Astrocyte (in vitro differentiated cells and primary cell): ENCODE measurements at regions not wholly inside any gene's neighbourhood (a gene's known extent, or its start where the extent isn't known, plus 50 kb on each side); places are given as distances from the start of the nearest gene placed in this dataset.

Source experiments
- DNase-seq: peaks from one replicate; pipeline ENCODE4 v3.0.0-alpha.2; 2010; ENCODE audit warnings: low read depth
- FAIRE-seq: peaks from 2 replicates; lab custom pipeline; 2011; peaks lifted over from hg19 to GRCh38; lab: Jason Lieb, UNC
- H2AFZ ChIP-seq: 2 replicates; pipeline ENCODE4 v1.6.0; 2012; ENCODE audit warnings: low read depth, low read length, inconsistent platforms
- H3K27ac ChIP-seq: 2 replicates; pipeline ENCODE4 v1.5.1; 2011; ENCODE audit warnings: low read depth, low read length, inconsistent platforms
- H3K27me3 ChIP-seq: 2 replicates; pipeline ENCODE4 v1.6.0; 2011; ENCODE audit warnings: low read length, inconsistent platforms; ENCODE audit not compliant: insufficient read depth
- H3K36me3 ChIP-seq: 2 replicates; pipeline ENCODE4 v1.5.1; 2011; ENCODE audit warnings: low read length, inconsistent platforms; ENCODE audit not compliant: insufficient read depth
- H3K4me1 ChIP-seq: 2 replicates; pipeline ENCODE4 v1.5.1; 2011; ENCODE audit warnings: low read length, inconsistent platforms; ENCODE audit not compliant: insufficient read depth
- H3K4me2 ChIP-seq: 2 replicates; pipeline ENCODE4 v1.6.0; 2012; ENCODE audit warnings: low read length, inconsistent platforms
- H3K4me3 ChIP-seq: 2 replicates; pipeline ENCODE4 v1.5.1; 2011; ENCODE audit warnings: low read depth, mild to moderate bottlenecking, low read length, inconsistent platforms; ENCODE audit not compliant: insufficient read depth
- H3K79me2 ChIP-seq: 2 replicates; pipeline ENCODE4 v1.6.0; 2012; ENCODE audit warnings: mild to moderate bottlenecking, low read length, inconsistent platforms; ENCODE audit not compliant: insufficient read depth
- H3K9ac ChIP-seq: 2 replicates; pipeline ENCODE4 v1.6.0; 2012; ENCODE audit warnings: mild to moderate bottlenecking, low read length, inconsistent platforms
- H3K9me3 ChIP-seq: 2 replicates; pipeline ENCODE4 v1.5.1; 2012; ENCODE audit warnings: low read depth, mild to moderate bottlenecking, low read length, inconsistent platforms; ENCODE audit not compliant: insufficient read depth
- H4K20me1 ChIP-seq: 2 replicates; pipeline ENCODE4 v1.6.0; 2012; ENCODE audit warnings: low read length, inconsistent platforms; ENCODE audit not compliant: insufficient read depth
- H3K27ac Mint-ChIP-seq: one replicate; pipeline ENCODE4 v1.8.0; 2021; ENCODE audit warnings: mild to moderate bottlenecking, mixed read lengths; ENCODE audit not compliant: unreplicated experiment
- H3K27me3 Mint-ChIP-seq: one replicate; pipeline ENCODE4 v1.8.0; 2021; ENCODE audit warnings: low read depth, mixed read lengths; ENCODE audit not compliant: unreplicated experiment
- H3K36me3 Mint-ChIP-seq: one replicate; pipeline ENCODE4 v1.8.0; 2021; ENCODE audit warnings: low read depth, mixed read lengths; ENCODE audit not compliant: unreplicated experiment
- H3K4me1 Mint-ChIP-seq: one replicate; pipeline ENCODE4 v1.8.0; 2021; ENCODE audit warnings: low read depth, mixed read lengths; ENCODE audit not compliant: unreplicated experiment
- H3K4me3 Mint-ChIP-seq: one replicate; pipeline ENCODE4 v1.8.0; 2021; ENCODE audit warnings: mild to moderate bottlenecking, moderate library complexity, mixed read lengths; ENCODE audit not compliant: unreplicated experiment
- H3K9me3 Mint-ChIP-seq: one replicate; pipeline ENCODE4 v1.8.0; 2021; ENCODE audit warnings: mild to moderate bottlenecking, mixed read lengths; ENCODE audit not compliant: unreplicated experiment
- EZH2 ChIP-seq: IDR thresholded peaks from 2 replicates; pipeline ENCODE4 v1.6.1; 2012; ENCODE audit warnings: mild to moderate bottlenecking, low read length, inconsistent platforms; ENCODE audit not compliant: insufficient read depth
- TF ChIP-seq, protein P1 (sequence below): IDR thresholded peaks from 2 replicates; pipeline ENCODE4 v1.5.1; 2011; ENCODE audit warnings: low read depth, mild to moderate bottlenecking, inconsistent platforms, low read length, moderate library complexity; ENCODE audit not compliant: insufficient read depth

DNA sequence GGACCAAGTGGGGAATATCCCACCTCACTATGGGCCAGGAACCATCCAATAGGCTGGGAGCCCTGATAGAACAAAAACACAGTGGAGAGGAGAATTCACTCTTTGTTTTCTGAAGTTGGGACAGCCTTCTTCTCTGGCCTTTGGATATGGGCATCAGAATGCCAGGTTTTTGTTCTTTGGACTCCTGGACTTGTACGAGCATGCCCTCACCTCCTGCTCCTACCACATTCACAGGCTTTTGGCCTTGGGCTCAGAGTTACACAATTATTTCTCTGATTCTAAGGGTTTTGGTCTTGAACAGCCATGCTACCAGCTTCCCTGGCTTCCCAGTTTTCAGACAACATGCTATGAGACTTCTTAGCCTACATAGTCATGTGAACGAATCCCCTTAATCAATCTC lies 732.9 kb upstream of the VRK2 start:
- no peaks in the 10 kb centered on the region for H3K4me1 Mint-ChIP-seq
- no peak overlapping the region for H3K4me3 Mint-ChIP-seq
- FAIRE-seq (no peak), DNase-seq (no peak)
- Histone ChIP-seq H2AFZ (no peak overlapping the region), H3K4me2 (no peak overlapping the region), H3K27me3 (no peaks in the 10 kb centered on the region), H3K9me3 (no peaks in the 10 kb centered on the region), H4K20me1 (no peaks in the 10 kb centered on the region), H3K4me3 (no peak overlapping the region), H3K9ac (no peak overlapping the region), H3K4me1 (no peaks in the 10 kb centered on the region), H3K27ac (no peak overlapping the region), H3K79me2 (no peaks in the 10 kb centered on the region), H3K36me3 (no peaks in the 10 kb centered on the region)
- H3K27ac Mint-ChIP-seq: no peak overlapping the region
- TF ChIP-seq, protein P1, sequence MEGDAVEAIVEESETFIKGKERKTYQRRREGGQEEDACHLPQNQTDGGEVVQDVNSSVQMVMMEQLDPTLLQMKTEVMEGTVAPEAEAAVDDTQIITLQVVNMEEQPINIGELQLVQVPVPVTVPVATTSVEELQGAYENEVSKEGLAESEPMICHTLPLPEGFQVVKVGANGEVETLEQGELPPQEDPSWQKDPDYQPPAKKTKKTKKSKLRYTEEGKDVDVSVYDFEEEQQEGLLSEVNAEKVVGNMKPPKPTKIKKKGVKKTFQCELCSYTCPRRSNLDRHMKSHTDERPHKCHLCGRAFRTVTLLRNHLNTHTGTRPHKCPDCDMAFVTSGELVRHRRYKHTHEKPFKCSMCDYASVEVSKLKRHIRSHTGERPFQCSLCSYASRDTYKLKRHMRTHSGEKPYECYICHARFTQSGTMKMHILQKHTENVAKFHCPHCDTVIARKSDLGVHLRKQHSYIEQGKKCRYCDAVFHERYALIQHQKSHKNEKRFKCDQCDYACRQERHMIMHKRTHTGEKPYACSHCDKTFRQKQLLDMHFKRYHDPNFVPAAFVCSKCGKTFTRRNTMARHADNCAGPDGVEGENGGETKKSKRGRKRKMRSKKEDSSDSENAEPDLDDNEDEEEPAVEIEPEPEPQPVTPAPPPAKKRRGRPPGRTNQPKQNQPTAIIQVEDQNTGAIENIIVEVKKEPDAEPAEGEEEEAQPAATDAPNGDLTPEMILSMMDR: no peak
- TF ChIP-seq EZH2: no peak
- H3K9me3 Mint-ChIP-seq: no peaks in the 10 kb centered on the region
- H3K36me3 Mint-ChIP-seq: no peaks in the 10 kb centered on the region
- no peaks in the 10 kb centered on the region for H3K27me3 Mint-ChIP-seq

DNA sequence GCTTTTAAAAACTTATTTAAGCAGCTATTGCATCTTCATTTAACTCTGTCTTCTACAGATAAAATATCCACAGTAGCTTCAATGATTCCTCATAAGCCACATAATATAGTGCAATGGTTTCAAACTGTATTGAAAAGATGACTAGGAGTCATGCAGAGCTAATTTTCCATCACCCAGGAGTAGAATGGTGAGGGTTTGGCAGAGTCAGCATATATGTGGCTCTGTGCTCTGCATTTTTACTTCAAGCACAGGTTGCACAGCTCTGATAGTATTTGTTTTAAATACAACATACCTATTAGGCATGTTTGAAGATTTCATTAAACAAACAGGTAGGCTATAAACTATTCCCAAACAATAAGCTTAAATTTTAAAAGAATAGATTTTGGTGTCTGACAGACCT lies 731.9 kb upstream of the VRK2 start:
- Histone ChIP-seq H3K79me2 (no peaks in the 10 kb centered on the region), H2AFZ (no peak overlapping the region), H3K27me3 (no peaks in the 10 kb centered on the region), H4K20me1 (no peaks in the 10 kb centered on the region), H3K9me3 (no peaks in the 10 kb centered on the region), H3K4me3 (no peak overlapping the region), H3K27ac (no peak overlapping the region), H3K36me3 (no peaks in the 10 kb centered on the region), H3K4me1 (no peaks in the 10 kb centered on the region), H3K9ac (no peak overlapping the region), H3K4me2 (no peak overlapping the region)
- Mint-ChIP-seq H3K36me3 (no peaks in the 10 kb centered on the region), H3K27me3 (no peaks in the 10 kb centered on the region), H3K4me3 (no peak overlapping the region), H3K4me1 (no peaks in the 10 kb centered on the region), H3K9me3 (no peaks in the 10 kb centered on the region), H3K27ac (no peak overlapping the region)
- TF ChIP-seq, protein P1: no peak
- TF ChIP-seq EZH2: no peak
- FAIRE-seq (no peak), DNase-seq (no peak)

DNA sequence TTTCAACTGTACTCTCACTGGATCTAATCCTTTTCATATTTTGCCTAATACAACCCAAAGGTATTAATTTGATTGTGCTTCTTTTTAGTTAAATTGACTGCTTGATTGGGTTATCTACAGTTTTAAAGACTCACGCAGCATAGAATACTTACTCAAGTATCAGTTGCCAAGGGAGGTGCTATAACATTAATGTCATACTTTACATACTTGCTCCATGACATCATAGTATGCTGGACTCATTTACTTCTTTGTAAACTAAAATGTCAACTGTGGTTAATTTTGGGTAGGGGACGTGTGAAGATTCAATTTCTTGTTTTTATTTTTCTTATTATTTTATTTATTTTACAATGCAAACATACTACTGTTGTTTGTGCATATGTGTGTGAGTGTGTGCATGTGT lies 716.2 kb upstream of the VRK2 start:
- Histone ChIP-seq H3K4me3 (no peak overlapping the region), H3K27ac (no peak overlapping the region), H3K9me3 (no peaks in the 10 kb centered on the region), H3K36me3 (no peaks in the 10 kb centered on the region), H2AFZ (no peak overlapping the region), H3K4me2 (no peak overlapping the region), H3K79me2 (no peaks in the 10 kb centered on the region), H4K20me1 (no peaks in the 10 kb centered on the region), H3K4me1 (no peaks in the 10 kb centered on the region), H3K27me3 (no peaks in the 10 kb centered on the region), H3K9ac (no peak overlapping the region)
- H3K9me3 Mint-ChIP-seq: no peaks in the 10 kb centered on the region
- H3K4me1 Mint-ChIP-seq: peaks cover 16% of the 10 kb centered on the region
- H3K27me3 Mint-ChIP-seq: no peaks in the 10 kb centered on the region
- FAIRE-seq (no peak), DNase-seq (peak; percentile 12)
- peak overlapping the region; percentile 67 for H3K27ac Mint-ChIP-seq
- no peak overlapping the region for H3K4me3 Mint-ChIP-seq
- TF ChIP-seq, protein P1: no peak
- TF ChIP-seq EZH2: no peak
- no peaks in the 10 kb centered on the region for H3K36me3 Mint-ChIP-seq
